ENCODE measurements at regions not wholly inside any gene's neighbourhood (a gene's known extent, or its start where the extent isn't known, plus 50 kb on each side); places are given as distances from the start of the nearest gene placed in this dataset.

GRCh38 chr12:123038966-123039365 lies 58.5 kb downstream of the ARL6IP4 start:
- TF ChIP-seq, protein P1, sequence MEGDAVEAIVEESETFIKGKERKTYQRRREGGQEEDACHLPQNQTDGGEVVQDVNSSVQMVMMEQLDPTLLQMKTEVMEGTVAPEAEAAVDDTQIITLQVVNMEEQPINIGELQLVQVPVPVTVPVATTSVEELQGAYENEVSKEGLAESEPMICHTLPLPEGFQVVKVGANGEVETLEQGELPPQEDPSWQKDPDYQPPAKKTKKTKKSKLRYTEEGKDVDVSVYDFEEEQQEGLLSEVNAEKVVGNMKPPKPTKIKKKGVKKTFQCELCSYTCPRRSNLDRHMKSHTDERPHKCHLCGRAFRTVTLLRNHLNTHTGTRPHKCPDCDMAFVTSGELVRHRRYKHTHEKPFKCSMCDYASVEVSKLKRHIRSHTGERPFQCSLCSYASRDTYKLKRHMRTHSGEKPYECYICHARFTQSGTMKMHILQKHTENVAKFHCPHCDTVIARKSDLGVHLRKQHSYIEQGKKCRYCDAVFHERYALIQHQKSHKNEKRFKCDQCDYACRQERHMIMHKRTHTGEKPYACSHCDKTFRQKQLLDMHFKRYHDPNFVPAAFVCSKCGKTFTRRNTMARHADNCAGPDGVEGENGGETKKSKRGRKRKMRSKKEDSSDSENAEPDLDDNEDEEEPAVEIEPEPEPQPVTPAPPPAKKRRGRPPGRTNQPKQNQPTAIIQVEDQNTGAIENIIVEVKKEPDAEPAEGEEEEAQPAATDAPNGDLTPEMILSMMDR (IDR thresholded peaks at IDR 0.05; ENCODE audit: low read depth, low read length) = no peak
- no peak for TF ChIP-seq EZH2phosphoT487 (IDR thresholded peaks at IDR 0.05; ENCODE audit: low read depth)

Measured in OCI-LY3 (cell line).